Naive B cell (primary cell): ENCODE measurements at regions not wholly inside any gene's neighbourhood (a gene's known extent, or its start where the extent isn't known, plus 50 kb on each side); places are given as distances from the start of the nearest gene placed in this dataset.
"Not testable (repeated sequence)": the region's sequence is repeated elsewhere in the genome, so short reads cannot be mapped to it uniquely, and the experiment has no call there.

Source experiments
- ATAC-seq, 2 donors: fragments of 150-1000 bp; cut with Tn5 transposase; 2 replicates each; pipeline ENCODE4 v1.10.0; 2021; ENCODE audit warnings: low read depth in 2 of 2, mild to moderate bottlenecking in 2 of 2, moderate library complexity in 2 of 2
- DNase-seq: peaks from one replicate; pipeline ENCODE4 v3.0.0; 2022
- H3K27ac Mint-ChIP-seq, 6 donors: one replicate each; pipeline ENCODE4 v1.8.0; 2020 to 2022; ENCODE audit warnings: mild to moderate bottlenecking in 6 of 6, mixed read lengths in 6 of 6, moderate library complexity in 5 of 6, inconsistent platforms in 2 of 6
- H3K27me3 Mint-ChIP-seq, 3 donors: one replicate each; pipeline ENCODE4 v1.8.0; 2021 to 2022; ENCODE audit warnings: mixed read lengths in 3 of 3, mild to moderate bottlenecking in 1 of 3
- H3K36me3 Mint-ChIP-seq, 2 donors: one replicate each; pipeline ENCODE4 v1.8.0; 2020 to 2022; ENCODE audit warnings: mixed read lengths in 2 of 2, inconsistent platforms in 1 of 2, mild to moderate bottlenecking in 1 of 2
- H3K4me1 Mint-ChIP-seq, 3 donors: one replicate each; pipeline ENCODE4 v1.8.0; 2020 to 2022; ENCODE audit warnings: mixed read lengths in 3 of 3, inconsistent platforms in 1 of 3, mild to moderate bottlenecking in 1 of 3, moderate library complexity in 1 of 3
- H3K4me3 Mint-ChIP-seq, 8 donors: one replicate each; pipeline ENCODE4 v1.8.0; 2020 to 2022; ENCODE audit warnings: mild to moderate bottlenecking in 8 of 8, mixed read lengths in 8 of 8, moderate library complexity in 8 of 8, inconsistent platforms in 2 of 8
- H3K9me3 Mint-ChIP-seq, 7 donors: one replicate each; pipeline ENCODE4 v1.8.0; 2020 to 2022; ENCODE audit warnings: mixed read lengths in 7 of 7, mild to moderate bottlenecking in 5 of 7, inconsistent platforms in 2 of 7, moderate library complexity in 1 of 7

DNA sequence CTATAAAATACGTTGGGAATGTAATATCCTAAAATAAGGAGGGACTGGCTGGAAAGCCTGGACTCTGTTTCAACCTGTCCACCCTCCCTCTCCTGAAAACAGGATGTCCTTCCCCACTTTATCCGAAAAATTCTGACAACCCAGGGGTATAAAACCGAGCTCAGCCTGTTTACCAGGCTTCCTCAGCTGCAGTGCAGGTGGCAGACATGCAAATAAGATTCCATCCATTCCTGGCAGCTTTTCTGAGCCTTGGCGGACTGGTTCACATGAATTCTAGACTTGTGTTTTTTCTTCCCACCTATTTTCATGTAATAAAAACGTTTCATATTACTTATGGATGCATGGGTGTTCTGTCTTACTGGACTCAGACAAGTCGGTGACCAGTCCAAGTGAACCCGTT, 479.3 kb downstream of the KCNJ18 start:
- Mint-ChIP-seq H3K4me3 (no peak overlapping the region), H3K9me3 (peaks cover 6 to 26% (median 15%) of the 10 kb centered on the region in 7 donors), H3K27me3 (no peaks in the 10 kb centered on the region), H3K36me3 (peaks cover 0 to 8% of the 10 kb centered on the region in 2 donors), H3K4me1 (no peaks in the 10 kb centered on the region), H3K27ac (no peak overlapping the region)
- no peak for DNase-seq
- ATAC-seq: no peak

- no peaks in the 10 kb centered on the region for H3K36me3 Mint-ChIP-seq
- H3K27ac Mint-ChIP-seq: no peak overlapping the region
- ATAC-seq: no peak
- H3K9me3 Mint-ChIP-seq: peaks cover 0 to 7% (median 3%) of the 10 kb centered on the region in 7 donors
- no peak overlapping the region for H3K4me3 Mint-ChIP-seq
- H3K4me1 Mint-ChIP-seq: no peaks in the 10 kb centered on the region
- H3K27me3 Mint-ChIP-seq: no peaks in the 10 kb centered on the region
- no peak for DNase-seq
Observed at GRCh38 chr17:22193113-22193512, 500.8 kb downstream of the KCNJ18 start.

DNA sequence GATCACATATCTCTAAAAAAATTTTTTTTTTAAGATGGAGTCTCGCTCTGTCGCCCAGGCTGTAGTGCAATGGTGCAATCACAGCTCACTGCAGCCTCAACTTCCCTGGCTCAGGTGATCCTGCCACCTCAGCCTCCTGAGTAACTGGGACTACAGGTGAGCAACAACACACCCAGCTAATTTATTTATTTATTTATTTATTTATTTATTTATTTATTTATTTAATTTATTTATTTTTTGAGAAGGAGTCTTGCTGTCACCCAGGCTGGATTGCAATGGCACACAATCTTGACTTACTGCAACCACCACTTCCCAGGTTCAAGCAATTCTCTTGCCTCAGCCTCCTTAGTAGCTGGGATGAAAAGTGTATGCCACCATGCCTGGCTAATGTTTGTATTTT, 507.9 kb downstream of the KCNJ18 start:
- H3K9me3 Mint-ChIP-seq: peaks cover 0 to 25% (median 17%) of the 10 kb centered on the region in 7 donors
- not testable (repeated sequence) for H3K4me3 Mint-ChIP-seq

DNA sequence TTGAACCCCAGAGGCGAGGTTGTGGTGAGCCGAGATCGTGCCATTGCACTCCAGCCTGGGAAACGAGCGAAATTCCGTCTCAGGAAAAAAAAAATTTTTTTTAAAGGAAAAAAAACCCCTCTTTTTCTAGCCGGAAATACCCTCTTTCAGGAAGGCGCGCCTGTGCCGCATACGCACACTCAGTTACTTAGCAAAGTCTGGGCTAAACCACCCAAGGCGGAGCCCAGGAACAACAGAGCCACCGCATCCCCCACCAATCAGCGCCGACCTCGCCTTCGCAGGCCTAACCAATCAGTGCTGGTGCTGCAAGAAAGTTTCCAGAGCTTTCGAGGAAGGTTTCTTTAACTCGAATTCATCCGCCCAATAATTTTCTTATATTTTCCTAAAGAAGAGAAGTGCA, 510.4 kb downstream of the KCNJ18 start:
- Mint-ChIP-seq H3K36me3 (no peaks in the 10 kb centered on the region), H3K27ac (peak overlapping the region in 1 of 6 donors; percentile 86), H3K9me3 (peaks cover 0 to 25% (median 14%) of the 10 kb centered on the region in 7 donors), H3K4me3 (no peak overlapping the region), H3K27me3 (no peaks in the 10 kb centered on the region), H3K4me1 (no peaks in the 10 kb centered on the region)
- no peak for DNase-seq
- peak; percentile 48 to 52 for ATAC-seq

More for the DNA sequence above, 507.9 kb downstream of the KCNJ18 start:
- not testable (repeated sequence) for H3K27ac Mint-ChIP-seq, ATAC-seq, H3K36me3 Mint-ChIP-seq, H3K27me3 Mint-ChIP-seq, DNase-seq, H3K4me1 Mint-ChIP-seq

- Mint-ChIP-seq H3K4me1 (no peaks in the 10 kb centered on the region), H3K27me3 (no peaks in the 10 kb centered on the region), H3K36me3 (no peaks in the 10 kb centered on the region), H3K27ac (no peak overlapping the region), H3K4me3 (no peak overlapping the region), H3K9me3 (peaks cover 0 to 25% (median 14%) of the 10 kb centered on the region in 7 donors)
- no peak for DNase-seq
- ATAC-seq: no peak
Observed at GRCh38 chr17:22203208-22203715, 510.9 kb downstream of the KCNJ18 start.

- H3K36me3 Mint-ChIP-seq, DNase-seq, ATAC-seq, H3K27ac Mint-ChIP-seq, H3K4me3 Mint-ChIP-seq, H3K27me3 Mint-ChIP-seq, H3K4me1 Mint-ChIP-seq: not testable (repeated sequence)
- peaks cover 0 to 25% (median 14%) of the 10 kb centered on the region in 7 donors for H3K9me3 Mint-ChIP-seq
Observed at GRCh38 chr17:22204076-22204475, 511.8 kb downstream of the KCNJ18 start.

- not testable (repeated sequence) for H3K27ac Mint-ChIP-seq, H3K4me1 Mint-ChIP-seq, DNase-seq, H3K36me3 Mint-ChIP-seq, H3K27me3 Mint-ChIP-seq, ATAC-seq
- Mint-ChIP-seq H3K9me3 (peaks cover 4 to 22% (median 9%) of the 10 kb centered on the region in 7 donors), H3K4me3 (peak overlapping the region in 1 of 8 donors; percentile 10)
Observed at GRCh38 chr17:22210212-22210611, 517.9 kb downstream of the KCNJ18 start.

- not testable (repeated sequence) for H3K27me3 Mint-ChIP-seq, H3K4me3 Mint-ChIP-seq, H3K27ac Mint-ChIP-seq, ATAC-seq, H3K4me1 Mint-ChIP-seq, DNase-seq, H3K36me3 Mint-ChIP-seq
- peaks cover 2 to 24% (median 9%) of the 10 kb centered on the region in 7 donors for H3K9me3 Mint-ChIP-seq
Observed at GRCh38 chr17:22213169-22213568, 520.8 kb downstream of the KCNJ18 start.

- H3K4me3 Mint-ChIP-seq: peak overlapping the region in 1 of 8 donors; percentile 9
- H3K27ac Mint-ChIP-seq: no peak overlapping the region
- H3K36me3 Mint-ChIP-seq: no peaks in the 10 kb centered on the region
- H3K4me1 Mint-ChIP-seq: no peaks in the 10 kb centered on the region
- no peaks in the 10 kb centered on the region for H3K27me3 Mint-ChIP-seq
- H3K9me3 Mint-ChIP-seq: peaks cover 0 to 23% (median 12%) of the 10 kb centered on the region in 7 donors
- ATAC-seq (no peak), DNase-seq (no peak)
Observed at GRCh38 chr17:22217135-22217534, 524.8 kb downstream of the KCNJ18 start.

- H3K27ac Mint-ChIP-seq: no peak overlapping the region
- no peak overlapping the region for H3K4me3 Mint-ChIP-seq
- no peak for ATAC-seq
- H3K9me3 Mint-ChIP-seq: peaks cover 0 to 17% (median 10%) of the 10 kb centered on the region in 7 donors
- no peaks in the 10 kb centered on the region for H3K27me3 Mint-ChIP-seq
- no peak for DNase-seq
- H3K4me1 Mint-ChIP-seq: no peaks in the 10 kb centered on the region
- H3K36me3 Mint-ChIP-seq: no peaks in the 10 kb centered on the region
Observed at GRCh38 chr17:22221344-22221743, 529.0 kb downstream of the KCNJ18 start.

GRCh38 chr17:22226477-22226876, 534.2 kb downstream of the KCNJ18 start:
- not testable (repeated sequence) for ATAC-seq, H3K4me1 Mint-ChIP-seq, H3K27ac Mint-ChIP-seq, H3K36me3 Mint-ChIP-seq, H3K4me3 Mint-ChIP-seq, H3K27me3 Mint-ChIP-seq, DNase-seq
- peaks cover 0 to 13% (median 7%) of the 10 kb centered on the region in 7 donors for H3K9me3 Mint-ChIP-seq

GRCh38 chr17:22226932-22227331, 534.6 kb downstream of the KCNJ18 start:
- H3K27me3 Mint-ChIP-seq, H3K27ac Mint-ChIP-seq, H3K4me3 Mint-ChIP-seq, ATAC-seq, H3K36me3 Mint-ChIP-seq, DNase-seq, H3K4me1 Mint-ChIP-seq: not testable (repeated sequence)
- H3K9me3 Mint-ChIP-seq: peaks cover 0 to 13% (median 7%) of the 10 kb centered on the region in 7 donors

GRCh38 chr17:22227699-22228553, 535.6 kb downstream of the KCNJ18 start:
- DNase-seq, H3K27ac Mint-ChIP-seq, H3K27me3 Mint-ChIP-seq, ATAC-seq, H3K36me3 Mint-ChIP-seq, H3K4me3 Mint-ChIP-seq, H3K4me1 Mint-ChIP-seq: not testable (repeated sequence)
- peaks cover 0 to 17% (median 10%) of the 10 kb centered on the region in 7 donors for H3K9me3 Mint-ChIP-seq

DNA sequence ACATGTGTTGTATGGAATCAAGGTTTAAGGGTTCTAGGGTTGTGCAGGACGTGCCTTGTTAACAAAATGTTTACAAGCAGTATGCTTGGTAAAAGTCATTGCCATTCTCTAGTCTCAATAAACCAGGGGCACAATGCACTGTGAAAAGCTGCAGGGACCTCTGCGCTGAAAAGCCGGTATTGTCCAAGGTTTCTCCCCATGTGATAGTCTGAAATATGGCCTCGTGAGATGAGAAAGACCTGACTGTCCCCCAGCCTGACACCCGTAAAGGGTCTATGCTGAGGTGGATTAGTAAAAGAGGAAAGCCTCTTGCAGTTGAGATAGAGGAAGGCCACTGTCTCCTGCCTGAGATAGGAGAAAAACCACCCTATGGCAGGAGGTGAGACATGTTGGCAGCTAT, 537.5 kb downstream of the KCNJ18 start:
- H3K27ac Mint-ChIP-seq, H3K27me3 Mint-ChIP-seq, ATAC-seq, H3K4me1 Mint-ChIP-seq, DNase-seq, H3K4me3 Mint-ChIP-seq, H3K36me3 Mint-ChIP-seq: not testable (repeated sequence)
- peaks cover 0 to 25% (median 12%) of the 10 kb centered on the region in 7 donors for H3K9me3 Mint-ChIP-seq
